ENCODE measurements at regions not wholly inside any gene's neighbourhood (a gene's known extent, or its start where the extent isn't known, plus 50 kb on each side); places are given as distances from the start of the nearest gene placed in this dataset.

GRCh38 chr16:9655051-9655450, 527.2 kb downstream of the GRIN2A start:
- Histone ChIP-seq H3K36me3 (ENCODE audit: control insufficient read depth, insufficient read depth, low read length) (no peaks in the 10 kb centered on the region), H3K4me1 (ENCODE audit: control insufficient read depth, insufficient read depth, low read length) (no peaks in the 10 kb centered on the region), H3K4me3 (ENCODE audit: insufficient read depth, low read depth, low read length) (no peak overlapping the region), H3K27me3 (ENCODE audit: control insufficient read depth, insufficient read depth, low read length, poor library complexity, severe bottlenecking) (no peaks in the 10 kb centered on the region), H3K27ac (ENCODE audit: insufficient read depth, low read depth, low read length, poor library complexity, severe bottlenecking) (no peak overlapping the region), H3K9me3 (ENCODE audit: control insufficient read depth, low read length) (no peaks in the 10 kb centered on the region)
- WGBS, 2 experiments: 83 to 84% methylated on average over 5 of the region's 5 CpGs

GRCh38 chr16:9657641-9658040, 524.6 kb downstream of the GRIN2A start:
- Histone ChIP-seq H3K36me3 (ENCODE audit: control insufficient read depth, insufficient read depth, low read length) (no peaks in the 10 kb centered on the region), H3K9me3 (ENCODE audit: control insufficient read depth, low read length) (no peaks in the 10 kb centered on the region), H3K4me1 (ENCODE audit: control insufficient read depth, insufficient read depth, low read length) (no peaks in the 10 kb centered on the region), H3K27ac (ENCODE audit: insufficient read depth, low read depth, low read length, poor library complexity, severe bottlenecking) (no peak overlapping the region), H3K27me3 (ENCODE audit: control insufficient read depth, insufficient read depth, low read length, poor library complexity, severe bottlenecking) (no peaks in the 10 kb centered on the region), H3K4me3 (ENCODE audit: insufficient read depth, low read depth, low read length) (no peak overlapping the region)
- WGBS, 2 experiments: 76 to 85% methylated on average over 3 of the region's 3 CpGs

- no peaks in the 10 kb centered on the region for H3K36me3 ChIP-seq (ENCODE audit: control insufficient read depth, insufficient read depth, low read length)
- no peaks in the 10 kb centered on the region for H3K9me3 ChIP-seq (ENCODE audit: control insufficient read depth, low read length)
- H3K27me3 ChIP-seq (ENCODE audit: control insufficient read depth, insufficient read depth, low read length, poor library complexity, severe bottlenecking): no peaks in the 10 kb centered on the region
- no peak overlapping the region for H3K27ac ChIP-seq (ENCODE audit: insufficient read depth, low read depth, low read length, poor library complexity, severe bottlenecking)
- WGBS, 2 experiments: 82 to 86% methylated on average over 4 of the region's 4 CpGs
- no peaks in the 10 kb centered on the region for H3K4me1 ChIP-seq (ENCODE audit: control insufficient read depth, insufficient read depth, low read length)
- H3K4me3 ChIP-seq (ENCODE audit: insufficient read depth, low read depth, low read length): no peak overlapping the region
Measured at GRCh38 chr16:9658164-9658563, 524.1 kb downstream of the GRIN2A start.

GRCh38 chr16:9658586-9658985, 523.6 kb downstream of the GRIN2A start:
- WGBS, 2 experiments: 94 to 96% methylated on average over 5 of the region's 5 CpGs
- Histone ChIP-seq H3K9me3 (ENCODE audit: control insufficient read depth, low read length) (no peaks in the 10 kb centered on the region), H3K4me3 (ENCODE audit: insufficient read depth, low read depth, low read length) (no peak overlapping the region), H3K4me1 (ENCODE audit: control insufficient read depth, insufficient read depth, low read length) (no peaks in the 10 kb centered on the region), H3K36me3 (ENCODE audit: control insufficient read depth, insufficient read depth, low read length) (no peaks in the 10 kb centered on the region), H3K27me3 (ENCODE audit: control insufficient read depth, insufficient read depth, low read length, poor library complexity, severe bottlenecking) (no peaks in the 10 kb centered on the region), H3K27ac (ENCODE audit: insufficient read depth, low read depth, low read length, poor library complexity, severe bottlenecking) (no peak overlapping the region)

GRCh38 chr16:9660898-9661297, 521.3 kb downstream of the GRIN2A start:
- H3K4me1 ChIP-seq (ENCODE audit: control insufficient read depth, insufficient read depth, low read length): no peaks in the 10 kb centered on the region
- no peak overlapping the region for H3K27ac ChIP-seq (ENCODE audit: insufficient read depth, low read depth, low read length, poor library complexity, severe bottlenecking)
- H3K4me3 ChIP-seq (ENCODE audit: insufficient read depth, low read depth, low read length): no peak overlapping the region
- no peaks in the 10 kb centered on the region for H3K27me3 ChIP-seq (ENCODE audit: control insufficient read depth, insufficient read depth, low read length, poor library complexity, severe bottlenecking)
- 95 to 96% methylated on average over 6 of the region's 6 CpGs for WGBS, 2 experiments
- no peaks in the 10 kb centered on the region for H3K36me3 ChIP-seq (ENCODE audit: control insufficient read depth, insufficient read depth, low read length)
- no peaks in the 10 kb centered on the region for H3K9me3 ChIP-seq (ENCODE audit: control insufficient read depth, low read length)

- Histone ChIP-seq H3K27ac (ENCODE audit: insufficient read depth, low read depth, low read length, poor library complexity, severe bottlenecking) (no peak overlapping the region), H3K36me3 (ENCODE audit: control insufficient read depth, insufficient read depth, low read length) (no peaks in the 10 kb centered on the region), H3K4me3 (ENCODE audit: insufficient read depth, low read depth, low read length) (no peak overlapping the region), H3K9me3 (ENCODE audit: control insufficient read depth, low read length) (no peaks in the 10 kb centered on the region), H3K27me3 (ENCODE audit: control insufficient read depth, insufficient read depth, low read length, poor library complexity, severe bottlenecking) (no peaks in the 10 kb centered on the region), H3K4me1 (ENCODE audit: control insufficient read depth, insufficient read depth, low read length) (no peaks in the 10 kb centered on the region)
- WGBS, 2 experiments: 86% methylated on average over 10 of the region's 10 CpGs
Measured at GRCh38 chr16:9661336-9662017, 520.8 kb downstream of the GRIN2A start.

- Histone ChIP-seq H3K36me3 (ENCODE audit: control insufficient read depth, insufficient read depth, low read length) (no peaks in the 10 kb centered on the region), H3K27me3 (ENCODE audit: control insufficient read depth, insufficient read depth, low read length, poor library complexity, severe bottlenecking) (no peaks in the 10 kb centered on the region), H3K9me3 (ENCODE audit: control insufficient read depth, low read length) (no peaks in the 10 kb centered on the region), H3K27ac (ENCODE audit: insufficient read depth, low read depth, low read length, poor library complexity, severe bottlenecking) (no peak overlapping the region), H3K4me3 (ENCODE audit: insufficient read depth, low read depth, low read length) (no peak overlapping the region), H3K4me1 (ENCODE audit: control insufficient read depth, insufficient read depth, low read length) (no peaks in the 10 kb centered on the region)
- 91 to 94% methylated on average over 2 of the region's 2 CpGs for WGBS, 2 experiments
Measured at GRCh38 chr16:9663588-9663987, 518.6 kb downstream of the GRIN2A start.

- no peaks in the 10 kb centered on the region for H3K36me3 ChIP-seq (ENCODE audit: control insufficient read depth, insufficient read depth, low read length)
- 90 to 91% methylated on average over 5 of the region's 5 CpGs for WGBS, 2 experiments
- H3K9me3 ChIP-seq (ENCODE audit: control insufficient read depth, low read length): no peaks in the 10 kb centered on the region
- no peaks in the 10 kb centered on the region for H3K27me3 ChIP-seq (ENCODE audit: control insufficient read depth, insufficient read depth, low read length, poor library complexity, severe bottlenecking)
- no peak overlapping the region for H3K4me3 ChIP-seq (ENCODE audit: insufficient read depth, low read depth, low read length)
- no peak overlapping the region for H3K27ac ChIP-seq (ENCODE audit: insufficient read depth, low read depth, low read length, poor library complexity, severe bottlenecking)
- peaks cover 8% of the 10 kb centered on the region for H3K4me1 ChIP-seq (ENCODE audit: control insufficient read depth, insufficient read depth, low read length)
Measured at GRCh38 chr16:9665851-9666271, 516.4 kb downstream of the GRIN2A start.

- H3K27me3 ChIP-seq (ENCODE audit: control insufficient read depth, insufficient read depth, low read length, poor library complexity, severe bottlenecking): no peaks in the 10 kb centered on the region
Measured at GRCh38 chr16:9666834-9667480, 515.3 kb downstream of the GRIN2A start.

GRCh38 chr16:9670033-9670432, 512.2 kb downstream of the GRIN2A start:
- no peaks in the 10 kb centered on the region for H3K9me3 ChIP-seq (ENCODE audit: control insufficient read depth, low read length)
- H3K27ac ChIP-seq (ENCODE audit: insufficient read depth, low read depth, low read length, poor library complexity, severe bottlenecking): no peak overlapping the region
- H3K4me3 ChIP-seq (ENCODE audit: insufficient read depth, low read depth, low read length): no peak overlapping the region
- H3K36me3 ChIP-seq (ENCODE audit: control insufficient read depth, insufficient read depth, low read length): no peaks in the 10 kb centered on the region
- WGBS, 2 experiments: 14 to 21% methylated on average over 5 of the region's 5 CpGs
- H3K27me3 ChIP-seq (ENCODE audit: control insufficient read depth, insufficient read depth, low read length, poor library complexity, severe bottlenecking): no peaks in the 10 kb centered on the region
- H3K4me1 ChIP-seq (ENCODE audit: control insufficient read depth, insufficient read depth, low read length): peaks cover 8% of the 10 kb centered on the region

More at GRCh38 chr16:9666834-9667480, 515.3 kb downstream of the GRIN2A start:
- H3K4me1 ChIP-seq (ENCODE audit: control insufficient read depth, insufficient read depth, low read length): peaks cover 8% of the 10 kb centered on the region
- WGBS, 2 experiments: 93 to 95% methylated on average over 9 of the region's 9 CpGs
- no peak overlapping the region for H3K27ac ChIP-seq (ENCODE audit: insufficient read depth, low read depth, low read length, poor library complexity, severe bottlenecking)
- no peaks in the 10 kb centered on the region for H3K9me3 ChIP-seq (ENCODE audit: control insufficient read depth, low read length)
- no peaks in the 10 kb centered on the region for H3K36me3 ChIP-seq (ENCODE audit: control insufficient read depth, insufficient read depth, low read length)
- H3K4me3 ChIP-seq (ENCODE audit: insufficient read depth, low read depth, low read length): no peak overlapping the region

All from ectodermal cell (in vitro differentiated cells).